H1 (cell line): ENCODE measurements at regions not wholly inside any gene's neighbourhood (a gene's known extent, or its start where the extent isn't known, plus 50 kb on each side); places are given as distances from the start of the nearest gene placed in this dataset.
A peak's percentile ranks its signal among the peaks of the same experiment; 100 is the strongest.

Experiments used
- CTCF ChIA-PET: fragments of 300-600 bp; sonication (Branson Sonifier 250); formaldehyde crosslinking; loops from one replicate; lab custom pipeline; 2021; ENCODE audit not compliant: partially characterized antibody; lab: Charles Lee
- POLR2A ChIA-PET: fragments of 300-600 bp; sonication (Branson Sonifier 250); formaldehyde crosslinking; loops from one replicate; lab custom pipeline; 2021; ENCODE audit warnings: inconsistent platforms; ENCODE audit not compliant: partially characterized antibody; lab: Charles Lee
- DNase-seq, 2 experiments: peaks; one replicate each; pipeline versions ENCODE4 v3.0.0 to v3.0.0-alpha.2; 2010 to 2022; ENCODE audit warnings: low spot score in 2 of 2, low read depth in 1 of 2, mixed read lengths in 1 of 2
- FAIRE-seq: peaks from 2 replicates; lab custom pipeline; 2011; peaks lifted over from hg19 to GRCh38; lab: Jason Lieb, UNC
- H2AFZ ChIP-seq: 2 replicates; pipeline ENCODE4 v1.8.1; 2012; ENCODE audit warnings: low read length, inconsistent platforms
- H2AK5ac ChIP-seq: 2 replicates; pipeline ENCODE4 v1.6.1; 2013; ENCODE audit warnings: low read depth, low read length
- H2BK120ac ChIP-seq: replicated peaks from 2 replicates; pipeline ENCODE3; 2013; ENCODE audit warnings: low read depth, low read length, inconsistent platforms
- H2BK12ac ChIP-seq: 2 replicates; pipeline ENCODE4 v1.6.1; 2013; ENCODE audit warnings: low read depth, low read length
- H2BK15ac ChIP-seq: 2 replicates; pipeline ENCODE4 v1.6.1; 2013; ENCODE audit warnings: low read length
- H2BK20ac ChIP-seq: 2 replicates; pipeline ENCODE4 v1.6.1; 2013; ENCODE audit warnings: low read length
- H2BK5ac ChIP-seq: 2 replicates; pipeline ENCODE4 v1.6.1; 2013; ENCODE audit warnings: low read depth, low read length
- H3K14ac ChIP-seq: 2 replicates; pipeline ENCODE4 v1.6.1; 2013; ENCODE audit warnings: inconsistent platforms; ENCODE audit not compliant: insufficient read length
- H3K18ac ChIP-seq: 2 replicates; pipeline ENCODE4 v1.6.1; 2013; ENCODE audit warnings: low read length; ENCODE audit errors: extremely low read depth
- H3K23ac ChIP-seq: 2 replicates; pipeline ENCODE4 v1.6.1; 2013; ENCODE audit warnings: inconsistent platforms; ENCODE audit not compliant: insufficient read length
- H3K23me2 ChIP-seq: 2 replicates; pipeline ENCODE4 v1.6.1; 2013; ENCODE audit warnings: low read depth, low read length
- H3K27ac ChIP-seq: 2 replicates; pipeline ENCODE4 v1.6.1; 2011; ENCODE audit warnings: low read depth, low read length, inconsistent platforms
- H3K27me3 ChIP-seq, 4 experiments: replicated peaks in 1 of 4; 1 replicate in 1 of 4; 2 replicates in 3 of 4; pipeline versions ENCODE4 v1.6.1 to v1.8.1; 2011 to 2013; ENCODE audit warnings: low read length in 3 of 4, mild to moderate bottlenecking in 3 of 4, inconsistent platforms in 2 of 4, mixed read lengths in 2 of 4, moderate library complexity in 1 of 4; ENCODE audit not compliant: control insufficient read depth in 3 of 4, insufficient read depth in 3 of 4; ENCODE audit errors: extremely low read depth in 1 of 4
- H3K36me3 ChIP-seq, 4 experiments: 2 replicates each; pipeline versions ENCODE4 v1.6.1 to v1.8.1; 2011 to 2013; ENCODE audit warnings: mild to moderate bottlenecking in 4 of 4, low read length in 3 of 4, moderate library complexity in 2 of 4, control low read depth in 1 of 4, inconsistent platforms in 1 of 4; ENCODE audit not compliant: insufficient read depth in 4 of 4, control insufficient read depth in 2 of 4
- H3K4ac ChIP-seq: replicated peaks from 2 replicates; pipeline ENCODE3; 2013; ENCODE audit warnings: low read length, low read depth, mixed read lengths, inconsistent platforms; ENCODE audit not compliant: insufficient read length
- H3K4me1 ChIP-seq, 4 experiments: replicated peaks in 1 of 4; 1 replicate in 1 of 4; 2 replicates in 3 of 4; pipeline versions ENCODE4 v1.6.1 to v1.8.1; 2011 to 2013; ENCODE audit warnings: low read length in 3 of 4, inconsistent platforms in 2 of 4, mixed read lengths in 1 of 4; ENCODE audit not compliant: insufficient read depth in 4 of 4, control insufficient read depth in 3 of 4
- H3K4me2 ChIP-seq, 2 experiments: 2 replicates each; pipeline versions ENCODE4 v1.6.1 to v1.8.1; 2011 to 2013; ENCODE audit warnings: low read depth in 2 of 2, low read length in 2 of 2, control low read depth in 1 of 2, inconsistent platforms in 1 of 2, mild to moderate bottlenecking in 1 of 2; ENCODE audit not compliant: insufficient read depth in 1 of 2
- H3K4me3 ChIP-seq, 4 experiments: fragments of 200-600, 300-600 bp in 1 of 4; sonication (generic), shearing (Covaris generic), sonication (Bioruptor Twin) in 1 of 4; 2 replicates each; pipeline versions ENCODE4 v1.5.1 to v1.8.1; 2011 to 2016; ENCODE audit warnings: low read length in 4 of 4, low read depth in 3 of 4, control low read depth in 2 of 4, inconsistent platforms in 2 of 4, mild to moderate bottlenecking in 2 of 4, mixed read lengths in 1 of 4, moderate library complexity in 1 of 4; ENCODE audit not compliant: insufficient read depth in 2 of 4; ENCODE audit errors: extremely low read depth in 1 of 4
- H3K56ac ChIP-seq: replicated peaks from 2 replicates; pipeline ENCODE3; 2013; ENCODE audit warnings: low read depth, mild to moderate bottlenecking, mixed read lengths, low read length, inconsistent platforms; ENCODE audit not compliant: insufficient read length
- H3K79me1 ChIP-seq: 2 replicates; pipeline ENCODE4 v1.6.1; 2013; ENCODE audit warnings: low read depth, low read length, control low read depth
- H3K79me2 ChIP-seq, 2 experiments: 2 replicates each; pipeline versions ENCODE4 v1.6.1 to v1.8.1; 2012 to 2013; ENCODE audit warnings: low read length in 2 of 2, mild to moderate bottlenecking in 2 of 2, inconsistent platforms in 1 of 2; ENCODE audit not compliant: insufficient read depth in 2 of 2, control insufficient read depth in 1 of 2
- H3K9ac ChIP-seq, 4 experiments: replicated peaks in 1 of 4; 1 replicate in 1 of 4; 2 replicates in 3 of 4; pipeline versions ENCODE4 v1.6.1 to v1.8.1; 2011 to 2013; ENCODE audit warnings: low read depth in 3 of 4, low read length in 3 of 4, control low read depth in 2 of 4, mild to moderate bottlenecking in 2 of 4, moderate library complexity in 2 of 4, inconsistent platforms in 1 of 4; ENCODE audit errors: extremely low read depth in 1 of 4
- H3K9me3 ChIP-seq, 2 experiments: 2 replicates each; pipeline versions ENCODE4 v1.6.1 to v1.8.1; 2012 to 2013; ENCODE audit warnings: mild to moderate bottlenecking in 2 of 2, moderate library complexity in 2 of 2, control low read depth in 1 of 2, inconsistent platforms in 1 of 2, low read depth in 1 of 2, low read length in 1 of 2, mixed read lengths in 1 of 2; ENCODE audit not compliant: insufficient read depth in 2 of 2
- H4K20me1 ChIP-seq, 2 experiments: replicated peaks in 1 of 2; 2 replicates each; pipeline versions ENCODE3 to v1.8.1; 2011 to 2013; ENCODE audit warnings: inconsistent platforms in 2 of 2, low read length in 2 of 2, mild to moderate bottlenecking in 1 of 2; ENCODE audit not compliant: insufficient read depth in 2 of 2, control insufficient read depth in 1 of 2
- H4K5ac ChIP-seq: 2 replicates; pipeline ENCODE4 v1.6.1; 2013; ENCODE audit warnings: low read length, low read depth, mixed read lengths, inconsistent platforms; ENCODE audit not compliant: insufficient read length
- H4K8ac ChIP-seq: 2 replicates; pipeline ENCODE4 v1.8.0; 2013; ENCODE audit warnings: mild to moderate bottlenecking, moderate library complexity, low read length, inconsistent platforms; ENCODE audit not compliant: insufficient read depth; ENCODE audit errors: extremely low read depth
- H4K91ac ChIP-seq: replicated peaks from 2 replicates; pipeline ENCODE3; 2013; ENCODE audit warnings: low read length, mixed read lengths, inconsistent platforms; ENCODE audit not compliant: insufficient read length
- BACH1 ChIP-seq: IDR thresholded peaks from 2 replicates; pipeline ENCODE4 v1.6.1; 2012; ENCODE audit warnings: low read length, improper control_type of control experiment
- CHD2 ChIP-seq: IDR thresholded peaks from 2 replicates; pipeline ENCODE4 v1.6.1; 2012; ENCODE audit warnings: low read length, improper control_type of control experiment
- CTBP2 ChIP-seq: IDR thresholded peaks from 2 replicates; pipeline ENCODE4 v1.7.0; 2011; ENCODE audit warnings: borderline replicate concordance, mild to moderate bottlenecking, moderate library complexity, mixed read lengths, low read length; ENCODE audit not compliant: insufficient read depth, insufficient read length
- JUN ChIP-seq: IDR thresholded peaks from 2 replicates; pipeline ENCODE4 v1.6.1; 2011; ENCODE audit warnings: low read depth, mild to moderate bottlenecking, improper control_type of control experiment, low read length
- KDM5A ChIP-seq: fragments of 200-600 bp; IDR thresholded peaks from 2 replicates; pipeline ENCODE4 v1.7.1; 2012; ENCODE audit warnings: mild to moderate bottlenecking, low read length, inconsistent platforms, mixed read lengths
- MAX ChIP-seq: IDR thresholded peaks from 2 replicates; pipeline ENCODE4 v1.6.1; 2012; ENCODE audit warnings: inconsistent platforms
- NRF1 ChIP-seq: IDR thresholded peaks from 2 replicates; pipeline ENCODE4 v1.6.1; 2011; ENCODE audit warnings: mild to moderate bottlenecking, low read depth, low read length, improper control_type of control experiment
- SIX5 ChIP-seq: IDR thresholded peaks from 2 replicates; pipeline ENCODE4 v1.6.1; 2011; ENCODE audit warnings: mild to moderate bottlenecking, low read depth, low read length
- SP1 ChIP-seq: IDR thresholded peaks from 2 replicates; pipeline ENCODE4 v1.6.1; 2011; ENCODE audit warnings: low read depth, low read length
- SUZ12 ChIP-seq: fragments of 200-600 bp; sonication (generic); IDR thresholded peaks from 2 replicates; pipeline ENCODE4 v1.6.1; 2012; ENCODE audit warnings: mild to moderate bottlenecking, inconsistent platforms, low read length, moderate library complexity, mixed read lengths
- TCF12 ChIP-seq: IDR thresholded peaks from 2 replicates; pipeline ENCODE4 v1.6.1; 2011; ENCODE audit warnings: low read depth, mild to moderate bottlenecking, low read length
- WGBS, 2 experiments: shearing (Covaris generic) in 1 of 2; methylation state at CpG; one replicate each; pipeline versions ENCODE4 v1.1.6 to v1.1.7; 2013 to 2015; ENCODE audit warnings: low lambda C conversion rate in 2 of 2, mixed read lengths in 2 of 2, inconsistent platforms in 1 of 2, low coverage in 1 of 2, missing lambda C conversion rate in 1 of 2; ENCODE audit not compliant: insufficient replicate concordance in 2 of 2, insufficient coverage in 1 of 2, insufficient read length in 1 of 2; ENCODE audit errors: extremely low coverage in 1 of 2, missing lambda C conversion rate in 1 of 2; 5-methylcytosine and 5-hydroxymethylcytosine counted together

DNA sequence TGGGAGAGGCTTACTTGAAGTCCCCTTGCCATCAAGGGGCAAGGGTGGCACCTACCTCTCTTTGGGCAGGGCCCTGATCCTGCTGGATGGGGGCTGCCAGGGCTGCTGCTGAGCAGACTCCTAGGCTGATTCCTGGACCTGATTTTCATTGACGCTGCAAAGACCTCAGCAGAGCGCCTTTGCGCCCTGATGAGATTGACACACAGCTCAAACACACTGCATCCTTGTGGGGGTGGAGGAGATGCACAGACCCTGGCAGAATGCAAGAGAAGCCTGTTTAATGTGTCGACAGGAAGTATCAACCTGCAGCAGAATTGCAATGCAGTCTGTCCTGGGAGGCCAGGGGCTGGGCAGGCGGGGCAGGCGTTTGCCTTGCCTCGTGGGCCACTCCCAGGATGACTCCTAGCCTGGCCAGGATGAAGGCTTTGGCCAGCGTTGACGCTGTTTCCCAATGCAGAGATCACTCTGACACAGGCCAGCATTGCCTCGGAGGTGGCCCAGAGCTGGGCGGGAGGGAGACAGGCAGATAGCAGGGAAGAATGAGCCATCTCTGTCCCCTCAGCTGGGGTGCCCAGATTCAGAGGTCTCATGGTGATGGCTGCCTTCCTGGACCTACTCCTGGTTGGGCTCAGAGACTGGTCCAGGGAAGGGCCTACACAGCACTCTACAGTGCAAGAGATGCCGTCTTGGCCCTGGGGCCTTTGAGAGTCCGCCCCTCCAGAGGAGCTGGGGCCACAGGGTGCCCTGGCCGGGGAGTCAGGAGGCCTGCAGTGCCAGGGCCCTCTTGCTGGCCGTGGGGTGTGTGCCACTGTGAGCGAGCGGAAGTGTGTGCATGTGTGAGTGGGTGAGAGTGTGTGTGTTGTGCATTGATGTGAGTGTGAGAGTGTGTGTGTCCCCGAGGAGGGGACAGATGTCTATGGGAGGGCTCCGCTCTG lies 108.3 kb downstream of the KIF26A start:
- no peak overlapping the region for H3K9ac ChIP-seq
- 90% methylated on average over 19 of the region's 19 CpGs; no CpG with 5 or more reads in 1 of the 2 experiments for WGBS, 2 experiments
- TF ChIP-seq SP1 = no peak
- TF ChIP-seq BACH1 = no peak
- no peak for TF ChIP-seq MAX
- no peak for TF ChIP-seq KDM5A
- TF ChIP-seq SUZ12 = no peak
- no peak for TF ChIP-seq NRF1
- TF ChIP-seq JUN = no peak
- no peak for TF ChIP-seq SIX5
- TF ChIP-seq CTBP2 = no peak
- no peak for TF ChIP-seq TCF12
- TF ChIP-seq CHD2 = no peak

More for the DNA sequence above, 108.3 kb downstream of the KIF26A start:
- no peak overlapping the region for H2BK15ac ChIP-seq
- no peak overlapping the region for H3K56ac ChIP-seq
- H3K9me3 ChIP-seq = peaks cover 12 to 18% of the 10 kb centered on the region in 2 experiments; a peak in 3 of 4 replicates
- no peak overlapping the region for H2BK120ac ChIP-seq
- no peak for FAIRE-seq
- H3K23ac ChIP-seq = no peak overlapping the region
- H3K23me2 ChIP-seq = no peaks in the 10 kb centered on the region
- no peaks in the 10 kb centered on the region for H3K79me2 ChIP-seq
- H3K27me3 ChIP-seq = no peaks in the 10 kb centered on the region
- no peak overlapping the region for H3K27ac ChIP-seq
- no peak overlapping the region for H3K4me3 ChIP-seq
- H3K18ac ChIP-seq = no peak overlapping the region
- no peak overlapping the region for H4K5ac ChIP-seq
- CTCF ChIA-PET = no interaction called here
- no peaks in the 10 kb centered on the region; a peak in 1 of 7 replicates for H3K4me1 ChIP-seq
- peak overlapping the region; percentile 68; the same call in 1 of the 2 replicates for H4K8ac ChIP-seq
- no peak overlapping the region for H2BK12ac ChIP-seq
- no peak overlapping the region for H2BK20ac ChIP-seq
- DNase-seq = peak in 1 of 2 experiments; percentile 27
- H4K91ac ChIP-seq = peak overlapping the region; percentile 40
- no peak overlapping the region for H3K4me2 ChIP-seq
- no peaks in the 10 kb centered on the region for H3K79me1 ChIP-seq
- H3K14ac ChIP-seq = no peak overlapping the region
- no peak overlapping the region for H2AFZ ChIP-seq
- POLR2A ChIA-PET = no interaction called here
- H2AK5ac ChIP-seq = no peak overlapping the region
- H2BK5ac ChIP-seq = no peak overlapping the region
- no peaks in the 10 kb centered on the region for H3K36me3 ChIP-seq
- H3K4ac ChIP-seq = no peak overlapping the region
- no peaks in the 10 kb centered on the region for H4K20me1 ChIP-seq
